Keratinocyte (primary cell): ENCODE measurements at regions not wholly inside any gene's neighbourhood (a gene's known extent, or its start where the extent isn't known, plus 50 kb on each side); places are given as distances from the start of the nearest gene placed in this dataset.

Experiments
- DNase-seq: peaks from one replicate; pipeline ENCODE4 v3.0.0-alpha.2; 2011; ENCODE audit warnings: low read depth, missing footprints, low spot score
- FAIRE-seq: peaks from 2 replicates; lab custom pipeline; 2011; peaks lifted over from hg19 to GRCh38; lab: Jason Lieb, UNC
- H2AFZ ChIP-seq: 2 replicates; pipeline ENCODE4 v1.6.0; 2012; ENCODE audit warnings: low read length, control low read depth, inconsistent platforms; ENCODE audit not compliant: control insufficient read depth
- H3K27ac ChIP-seq: 2 replicates; pipeline ENCODE4 v1.5.1; 2011; ENCODE audit warnings: low read length; ENCODE audit not compliant: control insufficient read depth, insufficient read depth
- H3K27me3 ChIP-seq: 3 replicates; pipeline ENCODE4 v1.6.0; 2011; ENCODE audit warnings: low read length; ENCODE audit not compliant: control insufficient read depth, insufficient read depth; ENCODE audit errors: extremely low read depth
- H3K36me3 ChIP-seq, 2 experiments: 2 replicates in 1 of 2; 3 replicates in 1 of 2; pipeline ENCODE4 v1.5.1; 2011; ENCODE audit warnings: low read length in 2 of 2, mild to moderate bottlenecking in 1 of 2; ENCODE audit not compliant: control insufficient read depth in 2 of 2, insufficient read depth in 2 of 2; ENCODE audit errors: extremely low read depth in 1 of 2
- H3K4me1 ChIP-seq: 3 replicates; pipeline ENCODE4 v1.5.1; 2011; ENCODE audit warnings: low read length; ENCODE audit not compliant: control insufficient read depth, insufficient read depth; ENCODE audit errors: extremely low read depth
- H3K4me2 ChIP-seq: 3 replicates; pipeline ENCODE4 v1.6.0; 2011; ENCODE audit warnings: low read depth, low read length; ENCODE audit not compliant: control insufficient read depth, insufficient read depth; ENCODE audit errors: extremely low read depth
- H3K4me3 ChIP-seq, 3 experiments: fragments of 200-600 bp in 1 of 3; sonication (generic) in 1 of 3; 2 replicates in 2 of 3; 3 replicates in 1 of 3; pipeline ENCODE4 v1.5.1; 2011 to 2016; ENCODE audit warnings: low read length in 3 of 3, mild to moderate bottlenecking in 3 of 3, control low read depth in 2 of 3, inconsistent platforms in 1 of 3, low read depth in 1 of 3, mixed read lengths in 1 of 3, mixed run types in 1 of 3, moderate library complexity in 1 of 3; ENCODE audit not compliant: control insufficient read depth in 2 of 3, insufficient read depth in 2 of 3; ENCODE audit errors: extremely low read depth in 1 of 3
- H3K79me2 ChIP-seq: 2 replicates; pipeline ENCODE4 v1.6.0; 2012; ENCODE audit warnings: low read length; ENCODE audit not compliant: control insufficient read depth, insufficient read depth
- H3K9ac ChIP-seq: 3 replicates; pipeline ENCODE4 v1.6.0; 2011; ENCODE audit warnings: low read length; ENCODE audit not compliant: control insufficient read depth, insufficient read depth; ENCODE audit errors: extremely low read depth
- H3K9me1 ChIP-seq: 3 replicates; pipeline ENCODE4 v1.6.0; 2011; ENCODE audit warnings: low read length; ENCODE audit not compliant: control insufficient read depth, insufficient read depth; ENCODE audit errors: extremely low read depth
- H3K9me3 ChIP-seq: 2 replicates; pipeline ENCODE4 v1.5.1; 2012; ENCODE audit warnings: low read depth, low read length; ENCODE audit not compliant: control insufficient read depth
- H4K20me1 ChIP-seq: 3 replicates; pipeline ENCODE4 v1.6.0; 2011; ENCODE audit warnings: low read length; ENCODE audit not compliant: control insufficient read depth, insufficient read depth; ENCODE audit errors: extremely low read depth
- EZH2 ChIP-seq: IDR thresholded peaks from one replicate; pipeline ENCODE4 v1.6.1; 2012; ENCODE audit warnings: inconsistent platforms, mild to moderate bottlenecking, low read length, moderate library complexity
- dilution Hi-C: fragments of 300-500 bp; cut with MboI; formaldehyde crosslinking; loops from one replicate; pipeline ENCODE4 v1.7.0; 2020; ENCODE audit warnings: low sequenced_read_pairs; ENCODE audit not compliant: extremely low pct_ligation_motif_present
- TF ChIP-seq, protein P1 (sequence below), 3 experiments: IDR thresholded peaks in 1 of 3; conservative IDR thresholded peaks in 1 of 3; optimal IDR thresholded peaks in 1 of 3; 2 replicates in 2 of 3; 3 replicates in 1 of 3; pipeline versions ENCODE3 to v1.5.1; 2011; ENCODE audit warnings: low read length in 3 of 3, mild to moderate bottlenecking in 3 of 3, moderate library complexity in 2 of 3, control low read depth in 1 of 3, inconsistent platforms in 1 of 3; ENCODE audit not compliant: insufficient read depth in 2 of 3; ENCODE audit errors: extremely low read depth in 1 of 3

DNA sequence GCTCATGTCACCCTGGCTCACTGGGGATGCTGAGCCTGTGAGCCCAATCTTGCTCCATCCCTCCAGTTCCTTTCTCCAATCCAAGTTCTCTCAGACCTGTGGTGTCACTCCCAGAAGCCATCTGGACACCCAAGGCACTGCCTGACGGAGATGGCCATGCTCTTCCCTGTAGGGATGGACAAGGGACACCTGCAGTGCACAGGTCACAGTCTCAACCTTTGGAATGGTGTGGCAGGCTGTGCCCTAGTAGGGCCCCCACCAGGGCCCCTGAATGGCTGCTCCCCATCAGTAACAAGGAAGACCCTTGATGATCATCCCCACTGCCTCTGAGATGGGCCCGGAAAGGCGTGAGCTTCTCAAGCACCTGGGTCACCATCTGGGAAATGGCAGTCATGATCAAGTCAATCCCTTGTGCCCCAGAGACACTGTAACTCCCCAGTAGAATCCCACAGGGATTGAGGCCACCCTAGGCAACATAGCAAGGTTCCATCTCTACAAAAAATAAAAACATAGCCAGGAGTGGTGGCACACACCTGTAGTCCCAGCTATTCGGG lies 822.5 kb downstream of the KCNJ18 start:
- TF ChIP-seq, protein P1, sequence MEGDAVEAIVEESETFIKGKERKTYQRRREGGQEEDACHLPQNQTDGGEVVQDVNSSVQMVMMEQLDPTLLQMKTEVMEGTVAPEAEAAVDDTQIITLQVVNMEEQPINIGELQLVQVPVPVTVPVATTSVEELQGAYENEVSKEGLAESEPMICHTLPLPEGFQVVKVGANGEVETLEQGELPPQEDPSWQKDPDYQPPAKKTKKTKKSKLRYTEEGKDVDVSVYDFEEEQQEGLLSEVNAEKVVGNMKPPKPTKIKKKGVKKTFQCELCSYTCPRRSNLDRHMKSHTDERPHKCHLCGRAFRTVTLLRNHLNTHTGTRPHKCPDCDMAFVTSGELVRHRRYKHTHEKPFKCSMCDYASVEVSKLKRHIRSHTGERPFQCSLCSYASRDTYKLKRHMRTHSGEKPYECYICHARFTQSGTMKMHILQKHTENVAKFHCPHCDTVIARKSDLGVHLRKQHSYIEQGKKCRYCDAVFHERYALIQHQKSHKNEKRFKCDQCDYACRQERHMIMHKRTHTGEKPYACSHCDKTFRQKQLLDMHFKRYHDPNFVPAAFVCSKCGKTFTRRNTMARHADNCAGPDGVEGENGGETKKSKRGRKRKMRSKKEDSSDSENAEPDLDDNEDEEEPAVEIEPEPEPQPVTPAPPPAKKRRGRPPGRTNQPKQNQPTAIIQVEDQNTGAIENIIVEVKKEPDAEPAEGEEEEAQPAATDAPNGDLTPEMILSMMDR (optimal IDR thresholded peaks at IDR 0.05 in 1 of 3, IDR thresholded peaks at IDR 0.05 in 1 of 3, conservative IDR thresholded peaks at IDR 0.05 in 1 of 3; ENCODE audit: extremely low read depth in 1 of 3, insufficient read depth in 2 of 3, low read length in 3 of 3), result no peak
- TF ChIP-seq EZH2, result no peak
- dilution Hi-C loops, result no loop called here
- no peak overlapping the region for H3K4me2 ChIP-seq
- no peak overlapping the region for H2AFZ ChIP-seq
- no peak overlapping the region for H3K9ac ChIP-seq
- no peaks in the 10 kb centered on the region for H3K4me1 ChIP-seq
- FAIRE-seq (no peak), DNase-seq (no peak)
- no peaks in the 10 kb centered on the region for H4K20me1 ChIP-seq
- no peak overlapping the region for H3K4me3 ChIP-seq
- H3K27me3 ChIP-seq, result no peaks in the 10 kb centered on the region
- H3K36me3 ChIP-seq, result no peaks in the 10 kb centered on the region
- peaks cover 3% of the 10 kb centered on the region for H3K9me3 ChIP-seq
- no peaks in the 10 kb centered on the region for H3K9me1 ChIP-seq
- H3K27ac ChIP-seq, result no peak overlapping the region
- H3K79me2 ChIP-seq, result no peaks in the 10 kb centered on the region

DNA sequence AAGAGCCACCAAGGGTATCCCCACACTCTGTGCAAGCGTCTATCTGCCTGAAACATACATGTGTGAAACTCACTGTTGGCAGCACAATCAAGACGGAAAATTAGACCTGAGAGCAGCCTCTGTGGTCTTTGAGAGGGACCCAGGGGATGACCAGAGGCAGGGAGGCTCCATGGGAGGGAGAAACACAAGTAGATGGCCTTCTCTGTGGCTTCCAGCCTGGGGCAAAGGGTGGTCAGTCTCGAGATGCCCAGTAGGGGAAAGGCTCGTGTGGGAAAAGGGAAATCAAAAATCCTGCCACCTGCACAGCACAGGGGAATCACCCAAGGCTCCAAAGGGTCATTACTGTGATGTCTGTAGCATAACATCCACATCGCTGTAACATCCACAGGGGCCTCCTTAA lies 823.3 kb downstream of the KCNJ18 start:
- no peak overlapping the region for H3K4me2 ChIP-seq
- H2AFZ ChIP-seq, result no peak overlapping the region
- no peak overlapping the region for H3K4me3 ChIP-seq
- H3K9ac ChIP-seq, result no peak overlapping the region
- FAIRE-seq (no peak), DNase-seq (no peak)
- H3K9me3 ChIP-seq, result peaks cover 3% of the 10 kb centered on the region
- H3K9me1 ChIP-seq, result no peaks in the 10 kb centered on the region
- H4K20me1 ChIP-seq, result no peaks in the 10 kb centered on the region
- H3K27me3 ChIP-seq, result no peaks in the 10 kb centered on the region
- H3K27ac ChIP-seq, result no peak overlapping the region
- H3K4me1 ChIP-seq, result no peaks in the 10 kb centered on the region
- no peak for TF ChIP-seq EZH2
- TF ChIP-seq, protein P1 (optimal IDR thresholded peaks at IDR 0.05 in 1 of 3, IDR thresholded peaks at IDR 0.05 in 1 of 3, conservative IDR thresholded peaks at IDR 0.05 in 1 of 3; ENCODE audit: extremely low read depth in 1 of 3, insufficient read depth in 2 of 3, low read length in 3 of 3), result no peak
- dilution Hi-C loops, result no loop called here
- no peaks in the 10 kb centered on the region for H3K36me3 ChIP-seq
- H3K79me2 ChIP-seq, result no peaks in the 10 kb centered on the region
